ENCODE measurements at regions not wholly inside any gene's neighbourhood (a gene's known extent, or its start where the extent isn't known, plus 50 kb on each side); places are given as distances from the start of the nearest gene placed in this dataset.

DNA sequence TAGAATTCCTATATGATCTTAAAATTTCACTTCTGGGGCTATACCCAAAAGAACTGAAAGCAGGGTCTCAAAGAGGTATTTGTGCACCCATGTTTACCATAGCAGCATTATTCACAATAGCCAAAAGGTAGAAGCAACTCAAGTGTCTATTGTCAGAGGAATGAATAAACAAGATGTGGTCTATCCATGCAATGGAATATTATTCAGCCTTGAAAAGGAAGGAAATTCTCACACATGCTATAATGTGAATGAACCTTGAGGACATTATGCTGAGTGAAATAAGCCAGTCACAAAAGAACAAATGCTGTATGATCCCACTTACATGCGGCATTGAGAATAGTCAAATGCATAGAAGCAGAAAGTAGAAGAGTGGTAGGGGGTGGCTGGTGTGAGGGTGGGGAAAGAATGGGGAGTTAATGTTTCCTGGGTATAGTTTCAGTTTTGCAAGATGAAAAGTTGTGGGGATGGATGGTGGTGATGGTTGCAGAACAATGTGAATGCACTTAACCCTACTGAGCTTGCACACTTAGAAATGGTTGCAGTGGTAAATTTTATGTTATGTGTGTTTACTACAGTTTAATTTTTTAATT is 122.4 kb downstream of the TOMM20 start:
- TF ChIP-seq, protein P1, sequence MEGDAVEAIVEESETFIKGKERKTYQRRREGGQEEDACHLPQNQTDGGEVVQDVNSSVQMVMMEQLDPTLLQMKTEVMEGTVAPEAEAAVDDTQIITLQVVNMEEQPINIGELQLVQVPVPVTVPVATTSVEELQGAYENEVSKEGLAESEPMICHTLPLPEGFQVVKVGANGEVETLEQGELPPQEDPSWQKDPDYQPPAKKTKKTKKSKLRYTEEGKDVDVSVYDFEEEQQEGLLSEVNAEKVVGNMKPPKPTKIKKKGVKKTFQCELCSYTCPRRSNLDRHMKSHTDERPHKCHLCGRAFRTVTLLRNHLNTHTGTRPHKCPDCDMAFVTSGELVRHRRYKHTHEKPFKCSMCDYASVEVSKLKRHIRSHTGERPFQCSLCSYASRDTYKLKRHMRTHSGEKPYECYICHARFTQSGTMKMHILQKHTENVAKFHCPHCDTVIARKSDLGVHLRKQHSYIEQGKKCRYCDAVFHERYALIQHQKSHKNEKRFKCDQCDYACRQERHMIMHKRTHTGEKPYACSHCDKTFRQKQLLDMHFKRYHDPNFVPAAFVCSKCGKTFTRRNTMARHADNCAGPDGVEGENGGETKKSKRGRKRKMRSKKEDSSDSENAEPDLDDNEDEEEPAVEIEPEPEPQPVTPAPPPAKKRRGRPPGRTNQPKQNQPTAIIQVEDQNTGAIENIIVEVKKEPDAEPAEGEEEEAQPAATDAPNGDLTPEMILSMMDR (IDR thresholded peaks at IDR 0.05; ENCODE audit: low read length) = no peak
- no peak for TF ChIP-seq EZH2 (IDR thresholded peaks at IDR 0.05; ENCODE audit: borderline replicate concordance, low read length)
